AG09319 (cell line): ENCODE measurements at regions not wholly inside any gene's neighbourhood (a gene's known extent, or its start where the extent isn't known, plus 50 kb on each side); places are given as distances from the start of the nearest gene placed in this dataset.
"Not testable (repeated sequence)": the region's sequence is repeated elsewhere in the genome, so short reads cannot be mapped to it uniquely, and the experiment has no call there.

Experiments
- DNase-seq: peaks from one replicate; pipeline ENCODE4 v3.0.0-alpha.2; 2010; ENCODE audit warnings: low read depth; ENCODE audit errors: extremely low read depth
- TF ChIP-seq, protein P1 (sequence below): IDR thresholded peaks from 2 replicates; pipeline ENCODE4 v1.5.1; 2011; ENCODE audit warnings: low read depth, mild to moderate bottlenecking, inconsistent platforms, low read length, moderate library complexity

- TF ChIP-seq, protein P1, sequence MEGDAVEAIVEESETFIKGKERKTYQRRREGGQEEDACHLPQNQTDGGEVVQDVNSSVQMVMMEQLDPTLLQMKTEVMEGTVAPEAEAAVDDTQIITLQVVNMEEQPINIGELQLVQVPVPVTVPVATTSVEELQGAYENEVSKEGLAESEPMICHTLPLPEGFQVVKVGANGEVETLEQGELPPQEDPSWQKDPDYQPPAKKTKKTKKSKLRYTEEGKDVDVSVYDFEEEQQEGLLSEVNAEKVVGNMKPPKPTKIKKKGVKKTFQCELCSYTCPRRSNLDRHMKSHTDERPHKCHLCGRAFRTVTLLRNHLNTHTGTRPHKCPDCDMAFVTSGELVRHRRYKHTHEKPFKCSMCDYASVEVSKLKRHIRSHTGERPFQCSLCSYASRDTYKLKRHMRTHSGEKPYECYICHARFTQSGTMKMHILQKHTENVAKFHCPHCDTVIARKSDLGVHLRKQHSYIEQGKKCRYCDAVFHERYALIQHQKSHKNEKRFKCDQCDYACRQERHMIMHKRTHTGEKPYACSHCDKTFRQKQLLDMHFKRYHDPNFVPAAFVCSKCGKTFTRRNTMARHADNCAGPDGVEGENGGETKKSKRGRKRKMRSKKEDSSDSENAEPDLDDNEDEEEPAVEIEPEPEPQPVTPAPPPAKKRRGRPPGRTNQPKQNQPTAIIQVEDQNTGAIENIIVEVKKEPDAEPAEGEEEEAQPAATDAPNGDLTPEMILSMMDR: no peak
- DNase-seq: no peak
Observed at GRCh38 chr1:30133414-30134055, 589.9 kb downstream of the MATN1 start.

DNA sequence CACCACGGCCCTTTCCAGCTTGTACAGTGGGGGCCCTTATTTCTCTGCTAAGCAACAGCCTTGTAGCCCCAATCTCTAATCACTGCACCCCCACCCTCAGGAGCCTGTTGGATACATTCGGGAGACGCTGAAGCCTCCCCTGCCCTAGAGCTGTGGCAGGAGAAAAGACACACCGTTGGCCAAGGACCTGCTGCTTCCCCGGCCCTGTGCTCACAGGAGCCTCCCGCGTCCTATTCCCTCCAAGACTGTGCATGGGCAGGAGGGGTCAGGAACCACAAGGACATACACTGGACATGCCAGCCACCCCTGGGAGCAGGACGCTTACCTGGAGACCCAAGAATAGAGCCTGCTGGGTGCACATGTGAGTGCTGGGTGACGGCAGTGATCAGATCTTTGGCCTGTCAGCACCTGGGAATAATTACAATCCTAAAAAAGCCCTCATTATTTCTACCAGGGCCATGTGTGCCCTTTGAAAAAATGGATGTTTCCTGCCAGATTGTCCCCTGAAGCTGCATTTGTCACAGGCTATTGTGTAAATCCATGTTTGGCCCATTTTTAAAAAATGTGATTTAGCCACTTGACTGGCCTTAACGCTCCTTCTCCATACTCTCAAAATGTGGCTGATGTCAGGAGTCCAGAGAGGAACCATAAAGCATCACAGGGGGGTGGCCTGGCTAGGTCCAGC, 590.6 kb downstream of the MATN1 start:
- TF ChIP-seq, protein P1: no peak
- no peak for DNase-seq

DNA sequence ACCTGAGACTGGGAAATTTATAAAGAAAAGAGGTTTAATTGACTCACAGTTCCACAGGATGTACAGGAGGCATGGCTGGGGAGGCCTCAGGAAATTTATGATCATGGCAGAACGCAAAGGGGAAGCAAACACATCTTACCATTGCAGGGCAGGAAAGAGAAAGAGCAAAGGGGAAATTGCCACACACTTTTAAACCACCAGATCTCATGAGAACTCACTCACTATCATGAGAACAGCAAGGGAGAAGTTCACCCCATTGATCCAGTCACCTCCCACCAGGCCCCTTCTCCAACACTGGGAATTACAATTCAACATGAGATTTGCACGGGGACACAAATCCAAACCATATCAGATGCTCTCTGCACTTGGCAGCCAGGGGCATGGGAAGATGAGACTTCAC, 592.8 kb downstream of the MATN1 start:
- not testable (repeated sequence) for DNase-seq

DNA sequence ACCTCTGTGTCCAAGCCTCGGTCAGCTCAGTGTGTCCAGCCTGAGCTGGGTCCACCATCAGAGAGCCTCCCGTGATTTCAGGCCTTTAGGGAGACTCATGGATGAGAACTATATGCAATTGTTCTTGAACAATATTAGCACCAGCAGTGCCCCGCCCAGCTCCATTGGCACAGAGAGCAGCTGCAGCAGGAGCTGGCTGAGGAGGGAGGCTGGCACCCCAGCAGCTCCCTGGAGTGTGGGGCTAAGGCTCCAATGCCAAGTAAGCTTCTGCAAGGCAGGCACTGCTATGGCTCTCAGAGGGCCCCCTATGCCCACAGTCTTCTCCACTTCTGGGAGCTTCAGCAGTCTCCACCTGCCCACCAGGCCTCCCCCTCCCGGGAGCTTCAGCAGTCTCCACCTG, 593.3 kb downstream of the MATN1 start:
- TF ChIP-seq, protein P1: no peak
- no peak for DNase-seq

DNA sequence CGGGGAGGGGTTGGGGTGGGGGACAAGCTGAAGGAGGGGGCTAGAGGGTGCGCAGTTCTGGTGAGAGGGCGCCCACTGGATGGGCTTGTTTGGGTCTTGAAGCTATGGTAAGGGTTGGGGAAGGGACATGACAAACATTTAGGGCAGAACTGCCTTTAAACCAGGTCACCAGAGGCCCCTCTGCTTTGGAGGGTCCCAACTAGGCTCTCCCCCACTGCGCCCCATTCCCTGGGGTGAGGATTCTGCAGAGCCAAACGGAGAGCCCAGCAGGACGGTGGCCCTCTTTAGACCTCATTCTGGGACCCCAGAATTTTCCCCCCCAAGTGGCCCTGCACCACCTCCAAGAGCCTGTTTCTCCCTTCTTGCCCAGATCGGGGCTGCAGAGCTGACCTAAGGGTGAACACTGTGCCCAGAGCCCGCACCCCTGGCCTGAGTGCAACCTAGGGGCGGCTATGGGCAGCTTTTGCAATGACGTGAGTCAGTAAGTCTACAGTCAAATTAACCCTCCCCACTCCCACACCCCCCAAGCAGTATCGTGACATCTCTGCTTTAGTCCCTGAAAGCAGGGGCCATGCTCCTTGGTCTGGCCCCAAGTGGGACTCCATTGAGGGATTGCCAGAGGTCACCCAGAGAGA, 593.8 kb downstream of the MATN1 start:
- DNase-seq: no peak
- TF ChIP-seq, protein P1: no peak

DNA sequence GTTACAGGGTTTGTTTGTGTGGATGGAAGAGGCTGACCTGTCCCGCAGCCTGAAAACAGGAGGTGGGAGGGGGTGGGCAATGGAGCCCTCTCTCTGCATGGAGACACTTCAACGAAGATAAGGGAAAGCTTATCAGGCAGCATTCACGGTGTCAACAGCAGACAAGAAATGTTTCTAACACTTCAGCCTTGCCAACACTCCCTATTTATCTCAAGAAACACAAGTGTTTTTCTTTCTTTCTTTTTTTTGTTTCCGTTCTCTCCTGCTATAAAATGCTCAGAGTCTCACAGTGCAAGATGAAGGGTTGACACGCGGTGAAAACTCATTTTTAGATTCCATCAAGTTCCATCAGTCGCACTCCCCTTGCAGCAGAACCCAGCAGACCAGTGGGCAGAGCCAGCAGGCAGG, 594.4 kb downstream of the MATN1 start:
- TF ChIP-seq, protein P1: no peak
- no peak for DNase-seq

DNA sequence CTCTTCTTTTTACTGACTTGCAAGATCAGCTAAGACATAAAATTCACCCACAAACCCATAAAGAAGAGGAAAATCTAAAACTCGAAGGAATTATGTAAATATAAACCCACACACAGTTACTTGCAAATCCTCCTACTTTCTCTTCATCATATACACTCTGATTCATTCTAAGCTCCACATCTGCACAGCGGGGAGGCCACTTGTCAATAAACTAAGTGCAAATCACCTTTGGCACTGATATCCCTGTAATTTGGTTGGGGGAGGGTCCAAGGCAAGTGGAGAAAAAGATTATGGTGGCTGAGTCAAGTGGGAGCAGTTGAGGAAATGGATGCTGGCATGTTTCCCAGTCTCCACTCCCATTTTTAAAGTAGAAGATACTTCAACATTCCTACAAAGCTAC, 596.5 kb downstream of the MATN1 start:
- no peak for DNase-seq
- TF ChIP-seq, protein P1: no peak
